HG03565 (cell line): ENCODE measurements at regions not wholly inside any gene's neighbourhood (a gene's known extent, or its start where the extent isn't known, plus 50 kb on each side); places are given as distances from the start of the nearest gene placed in this dataset.

Experiments used
- ATAC-seq: cut with Tn5 transposase; IDR thresholded peaks from one replicate; pipeline ENCODE4 v1.9.1; 2021; ENCODE audit warnings: mild to moderate bottlenecking, moderate library complexity; ENCODE audit not compliant: unreplicated experiment

DNA sequence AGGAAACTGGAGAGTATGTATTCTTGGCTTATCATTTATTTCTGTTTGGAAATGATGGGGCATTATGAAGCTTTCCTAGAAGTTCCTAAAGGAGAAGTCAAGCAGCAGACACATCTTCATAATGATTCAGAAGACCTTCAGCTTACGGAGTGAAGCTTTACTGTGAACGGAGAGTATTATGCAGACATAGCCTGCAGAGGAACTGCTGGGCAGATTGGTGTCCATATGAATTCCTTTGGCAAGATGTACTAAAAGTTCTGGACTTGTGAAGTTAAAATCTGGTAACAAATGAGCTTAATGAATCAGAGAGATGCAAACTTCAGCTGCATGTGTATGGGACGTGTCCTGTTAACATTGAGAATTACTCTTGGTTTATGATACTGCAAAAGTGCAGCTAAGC, 60.1 kb downstream of the NABP1 start:
- ATAC-seq, result no peak

DNA sequence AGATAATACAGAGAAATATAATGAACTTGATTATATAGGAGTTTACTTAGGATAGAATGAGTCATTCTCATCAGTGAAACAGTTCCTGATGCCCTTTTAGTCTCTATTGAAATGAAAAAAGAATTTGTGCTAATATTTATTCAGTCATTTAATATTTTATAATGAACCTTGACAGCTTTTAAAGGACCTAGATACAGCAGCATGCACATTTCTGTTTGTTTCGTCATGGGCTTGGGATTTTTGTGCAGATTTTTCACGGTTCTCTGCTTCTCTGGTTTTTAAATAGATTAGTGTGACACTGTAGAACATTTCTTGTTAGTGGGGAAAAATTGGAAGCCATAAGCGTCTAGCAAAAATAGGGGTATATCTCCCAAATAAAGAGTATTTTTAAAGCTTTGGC, 60.7 kb downstream of the NABP1 start:
- no peak for ATAC-seq

DNA sequence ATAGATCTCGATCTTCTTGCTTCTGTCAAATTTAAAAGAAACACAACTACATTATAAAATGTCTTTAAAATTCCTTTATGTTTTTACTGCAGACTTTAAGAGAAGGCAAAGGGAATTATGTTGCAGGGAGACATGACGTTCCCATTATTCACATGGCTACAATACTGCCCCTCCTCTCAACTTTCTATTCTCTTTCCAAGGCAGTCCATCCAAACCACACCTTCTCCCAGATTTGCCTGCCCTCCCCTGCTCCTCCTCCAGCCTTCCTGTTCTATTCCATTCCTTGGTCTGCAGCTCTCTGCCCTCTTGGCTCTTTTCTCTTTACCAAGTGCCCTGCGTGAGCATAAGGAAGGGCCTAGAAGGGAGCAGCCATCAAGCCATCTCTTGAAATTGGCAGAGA, 61.3 kb downstream of the NABP1 start:
- ATAC-seq, result no peak

DNA sequence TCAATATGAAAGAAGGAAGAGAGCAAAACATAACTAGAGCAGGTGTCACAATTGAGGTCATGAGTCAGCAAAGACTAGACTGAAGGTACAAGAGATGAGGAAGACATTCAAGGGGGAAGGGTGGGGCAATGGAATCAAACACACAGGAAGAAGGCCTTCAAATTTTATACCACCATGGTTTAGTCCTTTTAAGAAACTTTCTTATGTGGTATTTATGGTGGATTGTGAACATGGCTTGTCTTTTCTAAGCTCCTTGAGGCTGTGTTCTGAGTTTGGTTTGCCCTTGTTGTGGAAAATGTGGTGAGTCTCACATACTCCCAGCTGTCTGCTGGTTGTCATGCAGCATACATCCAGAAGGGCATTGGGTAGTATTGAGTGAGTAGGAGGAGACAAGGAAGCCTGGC, 62.1 kb downstream of the NABP1 start:
- peak; percentile 95 for ATAC-seq

DNA sequence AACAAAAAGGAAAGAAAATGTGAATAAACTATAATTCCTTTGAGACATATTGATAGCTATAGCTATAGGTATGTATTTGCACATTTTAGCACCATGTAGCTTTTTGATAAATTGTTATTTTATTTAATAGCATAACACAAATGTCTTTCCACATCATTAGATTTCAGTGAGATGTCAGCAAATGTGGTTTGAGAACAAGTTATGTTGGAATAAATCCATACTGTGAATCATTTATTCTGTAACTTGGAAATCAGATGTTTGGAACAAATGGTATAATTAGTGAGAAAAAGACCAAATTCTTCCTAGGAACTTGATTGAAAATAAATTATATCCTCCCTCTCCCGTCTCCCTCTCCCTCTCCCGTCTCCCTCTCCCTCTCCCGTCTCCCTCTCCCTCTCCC, 62.8 kb downstream of the NABP1 start:
- ATAC-seq, result no peak

DNA sequence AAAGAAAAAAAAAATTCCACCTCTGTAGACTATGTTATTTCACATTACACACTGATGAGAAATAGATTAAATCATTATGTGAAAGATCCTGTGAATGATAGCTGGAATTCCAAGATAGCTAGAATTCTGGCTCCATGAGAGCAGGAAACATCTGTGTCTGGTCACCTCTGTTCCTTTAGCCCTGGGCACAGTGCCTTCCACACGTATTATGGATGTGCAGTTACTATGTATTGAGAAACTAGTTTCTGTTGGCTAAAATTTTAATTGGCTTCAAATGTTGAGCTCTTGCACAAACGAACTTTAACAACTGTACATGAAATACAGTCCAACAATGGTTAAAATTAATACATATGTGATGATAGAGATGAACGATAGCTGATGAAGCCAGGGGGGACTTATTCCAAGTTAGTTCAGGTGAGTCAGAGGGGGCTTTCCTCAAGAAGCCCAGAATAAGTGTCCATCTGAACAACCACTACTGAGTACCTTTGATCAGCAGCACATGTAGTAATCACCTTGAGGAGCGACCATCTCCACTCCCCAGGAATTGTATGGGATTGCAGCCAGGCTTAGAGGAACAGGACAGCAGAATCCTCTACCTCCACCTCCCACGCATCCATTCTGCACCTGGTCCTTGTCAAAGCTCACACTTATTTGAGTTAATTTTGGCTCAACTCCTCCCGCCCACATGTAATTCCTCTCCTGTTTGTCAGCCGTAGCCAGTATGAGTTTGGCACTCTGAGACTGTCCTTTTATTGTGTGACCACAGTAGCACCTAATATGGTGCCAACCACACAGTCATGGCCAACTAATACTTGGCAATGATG, 68.6 kb downstream of the NABP1 start:
- ATAC-seq, result no peak

DNA sequence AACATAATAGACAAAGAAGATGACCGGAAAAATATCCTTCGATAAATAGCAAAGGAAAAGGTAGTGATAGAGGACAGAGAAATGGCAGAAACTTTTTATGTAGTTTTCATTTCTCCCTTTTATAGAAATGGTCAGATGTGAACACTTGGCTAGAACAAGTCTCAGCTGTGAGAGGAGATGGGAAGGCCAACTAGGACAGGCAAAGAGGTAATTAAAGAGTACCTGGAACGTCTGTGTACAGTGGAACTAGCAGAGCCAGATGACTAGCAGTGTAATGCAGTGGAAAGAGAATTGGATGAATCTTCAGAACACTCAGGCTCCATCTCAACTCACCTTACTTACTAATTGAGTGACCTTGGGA, 69.2 kb downstream of the NABP1 start:
- no peak for ATAC-seq

DNA sequence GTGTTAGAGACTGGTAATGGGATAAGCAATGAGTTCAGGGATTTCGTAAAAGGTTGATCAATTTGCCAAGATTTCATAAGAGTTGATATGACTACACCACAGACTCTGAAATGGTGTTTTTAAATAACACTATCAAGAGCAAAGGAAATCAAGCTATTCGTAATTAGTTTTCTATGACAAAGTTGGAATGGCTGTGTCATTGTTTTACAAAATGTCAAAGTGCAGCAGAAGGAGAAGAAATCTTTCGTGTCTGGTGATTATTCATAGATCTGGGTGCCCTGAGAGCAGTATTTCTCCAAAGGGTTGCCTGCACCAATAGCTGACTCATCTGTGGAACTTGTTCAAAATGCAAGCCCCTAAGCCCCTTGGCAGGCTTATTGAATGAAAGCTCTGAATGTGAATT, 70.1 kb downstream of the NABP1 start:
- no peak for ATAC-seq

DNA sequence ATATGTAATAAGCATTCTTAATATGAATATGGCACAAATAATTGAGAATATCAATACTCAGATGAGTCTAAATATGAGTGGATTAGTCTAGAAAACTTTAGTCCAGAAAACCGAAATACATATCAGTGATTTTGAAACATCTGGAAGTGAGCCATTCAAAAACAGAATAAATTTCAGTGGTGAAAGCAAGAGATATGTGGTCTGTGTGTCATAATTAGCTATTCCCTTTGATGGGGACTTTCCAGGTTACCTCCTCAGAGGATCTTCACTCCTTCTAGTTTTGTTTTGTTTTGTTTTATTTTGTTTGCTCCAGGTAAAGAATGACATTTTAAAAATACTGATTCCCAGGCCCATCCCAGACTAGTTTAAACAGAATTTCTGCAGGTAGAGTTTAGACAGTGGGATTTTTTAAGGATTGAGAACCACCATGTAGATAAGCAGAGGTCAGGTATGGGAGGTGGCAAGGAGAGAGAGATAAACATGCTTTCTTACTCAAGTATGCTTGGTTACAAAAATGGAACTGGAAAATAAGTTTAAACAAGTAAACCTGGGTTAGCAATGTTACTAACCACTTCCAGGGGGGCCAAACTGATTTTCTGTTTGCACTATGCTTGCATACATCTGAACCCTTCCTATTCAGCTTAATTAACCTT, 70.7 kb downstream of the NABP1 start:
- peak; percentile 84 for ATAC-seq

DNA sequence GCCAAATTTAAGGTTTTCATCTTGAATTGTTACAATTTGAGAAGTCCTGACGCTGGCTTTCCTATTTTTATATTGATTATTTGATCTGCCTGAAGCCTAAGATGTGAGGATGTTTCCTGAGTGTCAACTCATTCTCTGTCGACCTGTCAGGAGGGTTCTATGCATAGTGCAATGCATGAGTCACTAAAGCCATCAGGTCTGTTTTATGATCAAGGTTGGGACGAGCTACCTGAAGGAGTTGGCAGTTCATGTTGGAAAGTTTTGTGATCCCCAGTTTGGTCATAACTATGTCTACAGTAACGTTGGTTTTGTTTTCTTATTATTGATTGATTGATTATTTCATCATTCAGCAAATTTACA, 71.2 kb downstream of the NABP1 start:
- no peak for ATAC-seq

DNA sequence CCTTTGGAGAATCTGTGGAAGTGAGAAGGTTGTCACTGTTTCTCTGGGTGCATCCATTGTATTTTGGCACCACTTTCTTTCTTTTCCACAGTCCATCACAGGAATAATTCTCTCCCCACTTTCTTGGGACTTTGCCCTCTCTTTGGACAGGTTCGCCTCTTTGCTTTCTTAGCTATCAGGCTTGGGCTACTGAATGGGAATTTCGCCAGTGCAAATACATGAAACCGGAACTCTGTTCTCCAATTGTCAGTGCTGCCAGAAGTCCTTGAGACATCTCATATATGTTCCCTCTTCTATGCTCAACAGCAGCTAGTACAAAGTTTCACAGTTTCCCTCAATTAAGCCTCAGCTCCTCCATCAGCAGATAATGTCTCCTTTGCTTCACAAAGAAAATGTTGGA, 76.2 kb downstream of the NABP1 start:
- no peak for ATAC-seq

DNA sequence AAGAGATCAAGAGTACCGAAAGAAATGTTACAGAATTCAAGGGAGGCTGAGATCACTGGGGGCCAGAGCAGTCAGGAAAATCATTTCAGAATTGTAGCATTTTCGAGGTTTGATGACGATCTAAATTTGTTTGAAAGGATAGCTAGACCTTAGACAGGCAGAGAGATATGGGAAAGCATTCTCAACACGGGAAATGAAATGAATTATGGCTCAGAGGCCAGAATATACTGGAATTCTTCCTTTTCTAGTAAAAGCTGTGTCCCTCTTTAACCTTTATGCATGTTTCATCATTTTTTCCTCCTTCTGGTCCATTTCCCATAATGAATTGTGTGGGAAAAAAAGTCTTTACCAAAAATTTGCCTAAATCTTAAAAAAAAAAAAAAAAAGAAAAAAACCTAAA, 78.8 kb downstream of the NABP1 start:
- no peak for ATAC-seq

DNA sequence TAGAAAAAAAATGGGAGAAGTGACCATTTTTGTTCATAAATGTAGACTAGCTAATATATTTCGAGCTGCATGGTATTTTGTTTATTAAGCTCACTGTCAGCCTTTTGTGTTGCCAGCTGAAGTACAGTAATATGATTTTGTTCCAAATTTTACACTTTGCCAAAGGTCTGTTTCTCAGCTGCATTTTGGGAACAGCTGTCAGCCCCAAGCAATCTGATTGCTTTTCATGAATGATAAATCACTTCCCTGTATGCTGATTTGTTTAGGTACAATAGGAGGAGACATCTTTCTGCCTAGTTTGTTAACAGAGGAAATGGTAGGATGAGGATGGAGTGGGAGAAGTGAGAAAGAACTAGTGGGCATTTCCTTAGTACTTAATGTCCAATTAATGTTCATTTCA, 79.3 kb downstream of the NABP1 start:
- no peak for ATAC-seq

DNA sequence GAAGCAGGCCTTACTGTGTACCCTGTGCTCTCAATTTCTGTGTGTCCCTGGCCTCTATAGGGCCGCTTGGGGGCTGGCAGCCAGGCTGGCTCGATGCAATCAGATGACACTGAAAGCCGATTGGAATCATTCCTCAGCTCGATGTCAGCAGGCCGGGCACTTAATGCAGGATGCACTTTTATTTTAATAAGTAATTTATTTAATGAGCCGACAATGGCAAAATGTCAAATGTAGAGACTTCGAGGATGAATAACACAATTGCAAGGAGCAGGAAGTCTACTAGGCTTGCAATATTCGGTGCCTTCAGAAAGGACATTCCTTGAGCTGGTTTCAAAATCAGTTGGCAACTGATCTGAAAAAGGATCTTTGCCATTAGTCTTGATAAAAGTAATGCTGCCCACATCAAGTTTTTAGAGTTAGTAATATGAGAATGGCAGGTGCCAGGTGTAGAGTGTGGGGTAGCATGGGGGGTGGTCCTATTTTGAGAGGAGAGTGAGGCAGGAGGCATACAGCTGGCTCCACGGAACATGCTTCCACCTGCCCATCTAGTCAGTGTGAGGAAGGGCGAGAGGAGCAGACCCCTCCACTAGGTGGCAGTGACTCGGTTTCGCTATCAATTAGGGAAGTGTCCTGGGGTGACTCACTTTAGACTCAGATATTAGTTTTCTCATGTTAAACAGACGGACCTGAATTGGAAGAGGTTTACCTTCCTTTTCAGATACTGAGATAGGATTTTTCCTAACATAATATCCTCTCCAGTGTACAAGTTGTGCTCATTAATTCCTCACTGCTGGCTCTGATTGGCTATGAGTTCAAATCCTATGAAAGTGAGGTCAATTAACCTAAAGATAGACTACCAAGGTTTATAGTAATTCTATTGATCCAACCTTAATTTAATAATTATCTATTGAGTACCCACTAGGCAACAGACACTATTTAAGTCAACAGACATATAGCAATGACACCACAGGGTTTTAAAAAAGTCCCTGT, 80.9 kb downstream of the NABP1 start:
- ATAC-seq, result peak; percentile 100

DNA sequence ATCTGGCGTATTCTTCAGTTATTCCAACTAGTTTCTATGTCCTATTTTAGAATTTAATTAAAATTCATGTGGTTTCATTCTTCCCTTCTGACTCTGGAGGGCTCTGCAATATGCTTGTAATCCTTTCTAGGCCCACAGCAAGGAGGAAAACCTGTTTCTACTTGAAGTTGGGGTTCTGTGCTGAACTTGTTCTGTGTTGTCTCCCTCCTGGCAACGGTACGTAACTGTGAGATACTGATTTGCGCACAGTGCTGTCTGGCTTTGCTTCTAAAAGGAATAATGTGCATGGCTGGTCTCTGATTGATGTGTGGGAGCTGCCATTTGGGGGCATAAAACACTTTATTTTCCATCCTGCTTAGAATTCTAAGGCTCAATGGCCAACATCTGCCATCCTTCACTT, 81.7 kb downstream of the NABP1 start:
- no peak for ATAC-seq

DNA sequence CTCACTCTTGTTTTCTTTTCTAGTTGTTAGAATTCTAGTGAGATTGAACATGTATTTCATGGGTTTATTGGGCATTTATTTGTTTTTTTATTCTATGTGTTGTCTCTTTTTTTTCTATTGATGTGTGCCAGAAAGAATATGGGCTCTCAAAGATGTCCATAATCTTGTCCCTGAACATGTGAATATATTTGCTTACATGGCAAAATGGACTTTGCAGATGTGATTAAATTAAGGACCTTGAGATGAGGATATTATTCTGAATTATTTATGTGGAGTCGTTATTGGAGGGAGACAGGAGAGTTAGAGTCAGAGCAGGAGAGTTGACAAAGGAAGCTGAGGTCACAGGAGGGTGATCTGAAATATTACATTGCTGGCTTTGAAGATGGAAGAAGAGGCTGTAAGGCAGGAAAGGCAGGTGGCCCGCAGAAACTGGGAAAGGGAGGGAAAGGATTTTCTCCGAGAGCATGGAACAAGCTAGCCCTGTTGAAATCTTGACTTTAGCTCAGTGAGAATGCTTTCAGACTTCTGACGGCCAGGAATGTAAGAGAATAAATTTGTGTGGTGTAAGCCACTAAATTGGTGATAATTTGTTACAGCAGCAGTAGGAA, 82.8 kb downstream of the NABP1 start:
- ATAC-seq, result no peak

DNA sequence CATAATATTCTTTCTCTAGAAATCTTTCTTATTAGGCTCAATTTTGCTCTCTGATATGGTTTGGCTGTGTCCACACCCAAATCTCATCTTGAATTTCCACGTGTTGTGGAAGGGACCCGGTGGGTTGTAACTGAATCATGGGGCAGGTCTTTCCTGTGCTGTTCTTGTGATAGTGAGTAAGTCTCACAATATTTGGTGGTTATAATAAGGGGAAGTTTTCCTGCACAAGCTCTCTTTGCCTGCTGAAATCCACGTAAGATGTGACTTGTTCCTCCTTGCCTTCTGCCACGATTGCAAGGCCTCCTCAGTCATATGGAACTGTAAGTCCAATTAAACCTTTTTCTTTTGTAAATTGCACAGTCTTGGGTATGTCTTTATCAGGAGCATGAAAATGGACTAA, 73.8 kb downstream of the CAVIN2 start:
- ATAC-seq, result no peak

DNA sequence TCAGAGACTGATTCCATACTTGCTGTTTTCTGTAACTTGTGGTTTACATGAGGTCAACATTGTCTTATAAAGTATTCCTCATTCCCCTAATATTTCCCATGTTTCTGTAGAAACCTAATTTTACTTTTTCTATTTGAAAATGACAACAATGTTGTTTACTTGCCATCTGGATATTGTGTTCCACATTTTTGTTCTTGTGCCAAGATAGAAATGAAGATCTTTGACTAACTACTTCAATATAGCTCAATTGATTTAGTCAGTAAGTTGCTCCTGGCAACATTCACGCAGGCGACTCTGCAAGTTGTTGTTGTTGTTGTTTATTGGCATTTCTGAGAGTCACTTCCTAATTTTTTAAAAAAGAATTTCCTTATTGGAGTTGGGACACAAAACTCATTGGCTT, 69.5 kb downstream of the CAVIN2 start:
- ATAC-seq, result no peak

DNA sequence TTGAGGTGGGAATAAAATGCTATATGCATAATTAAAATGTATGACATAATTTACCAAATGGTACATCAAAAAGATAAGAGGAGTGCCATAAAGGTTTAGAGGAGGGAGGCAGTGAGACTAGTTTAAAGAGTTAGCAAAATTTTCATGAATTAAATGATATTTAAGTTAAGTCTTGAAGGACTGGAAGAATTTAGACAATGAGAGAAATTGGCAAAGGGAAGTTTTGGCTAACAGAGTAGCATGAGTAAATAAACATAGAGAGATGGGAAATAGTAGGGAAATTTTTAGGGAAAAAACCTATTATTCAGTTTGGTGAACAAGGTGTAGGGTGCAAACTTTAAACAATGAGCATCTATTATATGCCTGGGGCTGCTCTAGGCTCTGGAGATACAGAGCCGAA, 68.8 kb downstream of the CAVIN2 start:
- ATAC-seq, result no peak

DNA sequence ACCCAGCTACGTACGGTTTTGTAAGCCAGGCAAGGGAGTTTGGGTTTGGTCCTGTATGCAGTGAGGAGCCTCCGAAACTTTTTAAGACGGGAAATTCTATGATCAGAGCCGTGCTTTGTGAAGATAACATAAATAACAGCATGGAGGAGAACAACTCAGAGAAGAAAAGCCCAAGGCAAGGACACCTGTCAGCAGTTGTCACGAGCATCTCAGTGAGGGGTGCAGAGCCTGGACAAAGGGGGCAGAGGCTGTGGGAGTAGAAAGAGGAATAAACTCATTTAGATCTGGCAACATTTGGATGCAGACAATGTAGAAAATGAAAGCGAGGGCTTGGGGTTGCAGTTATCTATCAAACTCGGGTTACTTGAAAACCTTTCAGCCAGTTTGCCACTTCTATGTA, 64.5 kb downstream of the CAVIN2 start:
- no peak for ATAC-seq

DNA sequence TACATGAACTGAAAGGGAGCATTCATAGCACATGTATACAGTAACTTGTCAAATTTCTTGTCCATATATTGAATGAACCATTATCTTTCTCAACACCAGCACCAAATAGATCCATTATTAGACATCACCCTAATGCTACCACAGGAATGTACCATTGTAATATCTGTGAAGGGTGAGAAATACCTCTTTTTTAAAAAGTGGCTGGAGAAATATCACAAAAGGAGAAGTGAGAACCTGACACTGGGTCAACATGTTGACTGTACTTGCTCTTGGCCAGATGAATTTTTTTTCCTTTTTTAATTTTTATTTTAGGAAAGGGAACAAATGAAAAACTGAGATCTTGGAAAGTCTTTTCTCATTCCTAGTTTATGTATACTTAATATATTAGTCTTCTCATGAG, 63.5 kb downstream of the CAVIN2 start:
- peak; percentile 61 for ATAC-seq
